ENCODE measurements at regions not wholly inside any gene's neighbourhood (a gene's known extent, or its start where the extent isn't known, plus 50 kb on each side); places are given as distances from the start of the nearest gene placed in this dataset.

GRCh38 chr5:163760498-163760897 lies 255.1 kb downstream of the MAT2B start:
- DNase-seq (ENCODE audit: insufficient read length, low spot score) (no peak), FAIRE-seq (no peak)

GRCh38 chr5:163766936-163767670 lies 261.7 kb downstream of the MAT2B start:
- DNase-seq (ENCODE audit: insufficient read length, low spot score) (no peak), FAIRE-seq (no peak)

- FAIRE-seq (no peak), DNase-seq (ENCODE audit: insufficient read length, low spot score) (no peak)
Observed at GRCh38 chr5:163770625-163771024, 265.2 kb downstream of the MAT2B start.

- DNase-seq (ENCODE audit: insufficient read length, low spot score) (no peak), FAIRE-seq (no peak)
Observed at GRCh38 chr5:163772241-163772640, 266.8 kb downstream of the MAT2B start.

DNA sequence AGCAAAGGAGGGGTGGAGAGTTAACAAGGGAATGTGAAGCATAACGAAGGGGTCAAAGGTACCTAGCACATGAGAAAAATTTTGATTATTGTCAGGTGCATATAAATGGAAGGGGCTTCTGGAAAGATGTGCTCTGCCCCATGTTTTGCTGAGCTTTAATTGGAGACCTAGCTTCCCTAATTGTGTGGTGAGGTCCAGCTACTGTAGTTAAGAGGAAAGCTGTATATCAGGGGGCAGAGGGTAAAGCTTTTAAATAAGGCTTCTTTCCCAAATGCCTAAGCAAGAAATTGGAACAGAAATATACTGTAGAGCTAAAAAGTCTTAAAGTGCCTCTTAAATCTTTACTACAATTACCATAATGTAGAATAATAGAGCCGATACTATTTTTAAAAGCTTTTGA lies 267.2 kb downstream of the MAT2B start:
- no peak for FAIRE-seq
- DNase-seq (ENCODE audit: insufficient read length, low spot score) = no peak

- FAIRE-seq = no peak
- DNase-seq (ENCODE audit: insufficient read length, low spot score) = no peak
Observed at GRCh38 chr5:163773226-163773625, 267.8 kb downstream of the MAT2B start.

- FAIRE-seq = no peak
- no peak for DNase-seq (ENCODE audit: insufficient read length, low spot score)
Observed at GRCh38 chr5:163789870-163790269, 284.5 kb downstream of the MAT2B start.

GRCh38 chr5:163790497-163790896 lies 285.1 kb downstream of the MAT2B start:
- FAIRE-seq (no peak), DNase-seq (ENCODE audit: insufficient read length, low spot score) (no peak)

DNA sequence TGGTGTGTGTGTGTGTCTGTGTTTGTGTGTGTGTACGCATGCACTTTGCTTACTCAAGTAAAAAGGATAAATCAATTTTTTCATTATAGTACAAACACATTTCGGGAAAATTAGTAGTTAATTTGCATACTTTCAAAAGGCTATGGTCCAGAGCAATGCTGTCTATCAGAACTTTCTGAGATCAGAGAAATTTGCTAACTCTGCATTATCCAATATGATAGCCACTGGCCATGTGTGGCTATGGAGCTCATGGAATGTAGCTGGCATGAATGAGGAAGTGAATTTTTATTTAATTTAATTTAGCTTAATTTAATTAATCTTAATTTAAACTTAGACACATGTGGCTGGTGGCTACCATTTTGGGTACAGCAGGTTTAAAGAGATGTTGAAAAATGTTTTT lies 289.6 kb downstream of the MAT2B start:
- DNase-seq (ENCODE audit: insufficient read length, low spot score) (no peak), FAIRE-seq (no peak)

- DNase-seq (ENCODE audit: insufficient read length, low spot score) (no peak), FAIRE-seq (no peak)
Observed at GRCh38 chr5:163807781-163808180, 302.4 kb downstream of the MAT2B start.

DNA sequence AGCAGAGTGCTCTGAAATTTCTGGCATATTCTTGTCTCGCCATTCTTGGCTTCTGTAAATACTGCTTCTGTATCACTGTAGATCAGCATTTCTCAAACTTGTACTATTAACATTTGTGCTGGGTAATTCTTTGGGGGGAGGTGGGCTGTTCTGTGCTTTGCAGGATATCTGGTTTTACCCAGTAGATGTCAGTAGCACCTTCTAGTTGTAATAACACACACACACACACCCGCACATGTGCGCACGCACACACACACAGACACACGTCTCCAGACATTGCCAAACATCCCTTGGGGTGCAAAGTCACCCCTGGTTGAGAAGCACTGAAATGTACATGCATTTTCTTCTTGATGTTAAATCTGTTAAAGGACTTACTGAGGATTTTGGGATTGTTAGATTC lies 304.1 kb downstream of the MAT2B start:
- DNase-seq (ENCODE audit: insufficient read length, low spot score) (no peak), FAIRE-seq (no peak)

DNA sequence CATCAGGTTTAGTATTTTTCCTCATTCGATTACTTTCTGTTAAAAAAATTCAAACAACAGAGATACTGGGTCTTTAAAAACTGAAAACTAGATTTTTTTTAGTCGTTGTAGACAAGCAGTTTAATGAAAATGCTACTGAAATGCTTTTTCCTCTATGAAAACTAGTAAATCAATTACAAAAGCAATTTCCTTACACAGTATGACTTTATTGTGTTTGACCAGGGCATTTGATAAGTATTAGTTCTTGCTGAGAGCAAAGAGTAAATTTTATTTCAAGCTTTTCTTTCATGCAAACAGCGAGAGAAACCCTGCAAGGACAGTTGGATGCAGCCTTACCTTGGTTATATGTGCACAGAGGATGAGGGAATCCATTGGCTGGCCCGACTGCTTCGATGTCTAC lies 308.5 kb downstream of the MAT2B start:
- no peak for DNase-seq (ENCODE audit: insufficient read length, low spot score)
- no peak for FAIRE-seq

- DNase-seq (ENCODE audit: insufficient read length, low spot score) = no peak
- FAIRE-seq = no peak
Observed at GRCh38 chr5:163815240-163815791, 309.9 kb downstream of the MAT2B start.

- no peak for FAIRE-seq
- no peak for DNase-seq (ENCODE audit: insufficient read length, low spot score)
Observed at GRCh38 chr5:163821142-163821541, 315.7 kb downstream of the MAT2B start.

GRCh38 chr5:163822548-163822947 lies 317.1 kb downstream of the MAT2B start:
- no peak for FAIRE-seq
- DNase-seq (ENCODE audit: insufficient read length, low spot score) = no peak

DNA sequence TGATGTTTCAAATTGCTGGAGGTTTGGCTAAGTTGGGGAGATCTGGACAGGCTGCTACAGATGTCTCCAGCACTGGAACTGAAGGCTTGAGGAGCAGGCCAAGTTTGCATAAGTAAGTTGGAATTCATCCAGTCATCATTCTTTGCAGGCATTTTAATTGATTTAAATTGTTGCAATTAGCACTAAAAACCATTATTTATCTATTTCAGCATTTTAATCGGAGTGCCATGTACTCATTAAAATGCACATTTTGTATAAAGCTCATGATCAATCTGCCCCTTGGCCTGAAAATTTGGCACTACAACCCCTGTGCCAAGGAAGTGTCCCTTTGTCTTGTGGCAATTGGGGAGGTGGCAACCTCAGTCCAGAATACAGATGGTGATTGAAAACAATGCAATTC lies 320.2 kb downstream of the MAT2B start:
- FAIRE-seq = no peak
- no peak for DNase-seq (ENCODE audit: insufficient read length, low spot score)

GRCh38 chr5:163826201-163826600 lies 320.8 kb downstream of the MAT2B start:
- no peak for DNase-seq (ENCODE audit: insufficient read length, low spot score)
- no peak for FAIRE-seq

GRCh38 chr5:163832155-163832554 lies 326.7 kb downstream of the MAT2B start:
- FAIRE-seq = no peak
- no peak for DNase-seq (ENCODE audit: insufficient read length, low spot score)

DNA sequence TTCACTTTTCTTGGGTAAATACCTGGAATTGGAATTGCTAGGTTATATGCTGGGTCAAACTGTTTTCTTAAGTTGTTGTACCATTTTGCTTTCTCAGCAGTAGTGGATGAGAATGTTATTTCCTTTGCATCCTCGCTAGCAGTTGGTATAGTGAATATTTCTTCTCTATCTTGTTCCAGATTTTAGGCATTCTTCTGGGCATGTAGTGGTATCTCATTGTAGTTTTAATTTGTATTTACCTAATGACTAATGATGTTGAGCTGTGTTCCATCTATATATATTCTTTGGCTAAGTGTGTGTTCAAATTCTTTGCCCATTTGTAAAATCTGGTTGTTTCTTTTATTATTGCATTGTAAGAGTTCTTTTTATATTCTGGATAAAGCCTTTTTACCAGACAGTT lies 333.3 kb downstream of the MAT2B start:
- DNase-seq (ENCODE audit: insufficient read length, low spot score) = no peak
- FAIRE-seq = no peak

GRCh38 chr5:163846512-163846911 lies 341.1 kb downstream of the MAT2B start:
- FAIRE-seq (no peak), DNase-seq (ENCODE audit: insufficient read length, low spot score) (no peak)

- no peak for FAIRE-seq
- no peak for DNase-seq (ENCODE audit: insufficient read length, low spot score)
Observed at GRCh38 chr5:163855754-163856153, 350.3 kb downstream of the MAT2B start.

- DNase-seq (ENCODE audit: insufficient read length, low spot score) = no peak
Observed at GRCh38 chr5:163861670-163862069, 356.3 kb downstream of the MAT2B start.

DNA sequence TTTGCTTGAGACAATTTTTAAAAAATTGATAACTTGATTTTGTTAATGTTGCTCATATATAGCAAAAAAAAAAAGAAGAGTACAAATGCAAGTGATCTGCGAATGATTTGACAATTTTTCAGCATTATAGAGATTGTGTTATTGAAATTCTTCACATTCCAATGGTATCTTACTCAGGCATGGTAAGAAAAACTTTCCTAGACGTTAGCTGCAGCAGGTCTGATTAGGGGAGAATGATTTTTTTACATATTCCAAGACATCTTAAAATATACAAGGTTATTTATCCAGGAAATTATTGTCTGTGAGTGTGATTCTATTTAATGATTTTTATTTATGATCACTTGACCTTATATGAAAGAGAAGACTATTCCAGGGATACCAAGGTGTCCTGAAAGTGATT lies 361.9 kb downstream of the MAT2B start:
- DNase-seq (ENCODE audit: insufficient read length, low spot score) (no peak), FAIRE-seq (no peak)

More at GRCh38 chr5:163861670-163862069, 356.3 kb downstream of the MAT2B start:
- FAIRE-seq = no peak
